Effector memory CD4-positive, alpha-beta T cell (primary cell): ENCODE measurements at regions not wholly inside any gene's neighbourhood (a gene's known extent, or its start where the extent isn't known, plus 50 kb on each side); places are given as distances from the start of the nearest gene placed in this dataset.
"Not testable (repeated sequence)": the region's sequence is repeated elsewhere in the genome, so short reads cannot be mapped to it uniquely, and the experiment has no call there.

Experiments used
- DNase-seq, 3 donors: peaks; one replicate each; pipeline ENCODE4 v3.0.0-alpha.2; 2020
- H3K27ac ChIP-seq: 2 replicates; pipeline ENCODE4 v1.7.0; 2013; ENCODE audit warnings: mild to moderate bottlenecking, low read length, moderate library complexity; ENCODE audit not compliant: insufficient read depth, poor library complexity, severe bottlenecking
- H3K27me3 ChIP-seq: replicated peaks from 2 replicates; pipeline ENCODE4 v1.7.0; 2013; ENCODE audit warnings: mild to moderate bottlenecking, low read length; ENCODE audit not compliant: insufficient read depth, control insufficient read depth, poor library complexity, severe bottlenecking
- H3K36me3 ChIP-seq: 2 replicates; pipeline ENCODE4 v1.7.0; 2013; ENCODE audit warnings: mild to moderate bottlenecking, low read length, moderate library complexity; ENCODE audit not compliant: control insufficient read depth, insufficient read depth
- H3K4me1 ChIP-seq: 2 replicates; pipeline ENCODE4 v1.7.0; 2013; ENCODE audit warnings: low read length, mild to moderate bottlenecking; ENCODE audit not compliant: control insufficient read depth, insufficient read depth, poor library complexity, severe bottlenecking
- H3K4me3 ChIP-seq: 2 replicates; pipeline ENCODE4 v1.7.0; 2013; ENCODE audit warnings: low read length, low read depth, mild to moderate bottlenecking; ENCODE audit not compliant: insufficient read depth, poor library complexity, severe bottlenecking
- H3K9me3 ChIP-seq: 2 replicates; pipeline ENCODE4 v1.7.0; 2013; ENCODE audit warnings: mild to moderate bottlenecking, low read length, moderate library complexity; ENCODE audit not compliant: control insufficient read depth

DNA sequence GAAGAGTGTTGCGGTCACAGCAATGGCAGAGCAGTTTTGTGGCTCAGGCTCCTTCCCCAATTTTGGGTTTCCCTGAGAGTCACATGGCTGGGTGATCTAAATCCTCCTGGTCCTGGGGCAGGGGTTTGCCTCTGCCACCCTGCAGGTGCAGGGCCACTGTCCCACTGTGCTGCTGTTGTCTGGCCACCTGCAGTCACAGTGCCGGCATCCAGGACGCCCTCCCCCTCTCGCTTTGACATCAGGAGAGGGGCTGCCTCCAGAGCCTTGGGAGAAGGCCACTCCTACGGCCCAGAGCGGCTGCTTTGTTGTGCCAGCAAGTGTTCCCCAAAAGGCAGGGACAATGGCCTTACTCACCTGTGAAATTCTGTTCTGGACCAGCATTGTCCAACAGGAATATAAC, 449.0 kb downstream of the QKI start:
- Histone ChIP-seq H3K27ac (no peak overlapping the region), H3K4me3 (no peak overlapping the region), H3K9me3 (no peaks in the 10 kb centered on the region), H3K36me3 (no peaks in the 10 kb centered on the region), H3K27me3 (no peaks in the 10 kb centered on the region), H3K4me1 (no peaks in the 10 kb centered on the region)
- no peak for DNase-seq

GRCh38 chr6:163862701-163863100, 448.2 kb downstream of the QKI start:
- Histone ChIP-seq H3K9me3 (no peaks in the 10 kb centered on the region), H3K4me3 (no peak overlapping the region), H3K4me1 (no peaks in the 10 kb centered on the region), H3K36me3 (no peaks in the 10 kb centered on the region), H3K27ac (no peak overlapping the region), H3K27me3 (no peaks in the 10 kb centered on the region)
- DNase-seq: no peak

DNA sequence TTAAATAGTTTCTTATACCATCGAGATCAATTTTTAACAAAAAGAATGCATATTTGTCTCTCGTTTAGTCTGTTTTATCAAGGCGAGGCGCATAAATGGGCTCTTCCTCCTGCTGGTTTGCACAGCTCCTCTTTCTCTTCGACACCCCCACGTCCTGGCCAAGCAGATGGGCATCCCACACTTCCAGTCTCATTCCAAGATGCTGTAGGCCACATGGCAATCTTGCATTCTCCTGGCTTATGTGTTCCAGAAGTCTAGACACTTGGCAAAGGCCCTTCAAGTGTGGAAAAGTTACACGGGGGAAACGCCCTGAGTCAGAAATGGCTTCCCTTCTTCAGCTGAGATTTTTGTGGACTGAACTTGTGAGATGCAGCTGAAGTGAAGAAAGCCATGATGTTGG, 447.1 kb downstream of the QKI start:
- H3K36me3 ChIP-seq: no peaks in the 10 kb centered on the region
- no peak overlapping the region for H3K4me3 ChIP-seq
- no peaks in the 10 kb centered on the region for H3K27me3 ChIP-seq
- H3K4me1 ChIP-seq: no peaks in the 10 kb centered on the region
- DNase-seq: no peak
- H3K9me3 ChIP-seq: no peaks in the 10 kb centered on the region
- H3K27ac ChIP-seq: no peak overlapping the region

- H3K9me3 ChIP-seq: no peaks in the 10 kb centered on the region
- H3K4me1 ChIP-seq: no peaks in the 10 kb centered on the region
- no peaks in the 10 kb centered on the region for H3K27me3 ChIP-seq
- no peak overlapping the region for H3K4me3 ChIP-seq
- H3K36me3 ChIP-seq: no peaks in the 10 kb centered on the region
- no peak for DNase-seq
- no peak overlapping the region for H3K27ac ChIP-seq
Measured at GRCh38 chr6:163860287-163861081, 446.0 kb downstream of the QKI start.

GRCh38 chr6:163858870-163859269, 444.4 kb downstream of the QKI start:
- not testable (repeated sequence) for H3K27me3 ChIP-seq, H3K36me3 ChIP-seq, H3K9me3 ChIP-seq, H3K27ac ChIP-seq, H3K4me1 ChIP-seq, DNase-seq, H3K4me3 ChIP-seq

DNA sequence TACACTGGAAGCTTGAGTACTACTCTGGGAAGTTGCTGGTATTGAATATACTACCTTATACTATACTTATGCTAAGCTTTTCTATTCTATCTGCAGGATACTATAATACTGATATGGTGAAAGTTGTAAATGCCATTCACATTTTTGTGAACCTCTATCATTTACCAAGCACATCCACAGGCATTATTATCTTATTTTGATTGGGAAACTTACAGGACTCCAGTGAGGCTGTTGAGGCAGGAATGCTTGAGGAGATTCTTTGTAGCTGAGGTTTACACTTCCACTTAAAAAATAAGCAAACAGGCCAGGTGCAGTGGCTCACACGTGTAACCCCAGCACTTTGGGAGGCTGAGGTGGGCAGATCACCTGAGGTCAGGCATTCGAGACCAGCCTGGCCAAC, 442.9 kb downstream of the QKI start:
- H3K9me3 ChIP-seq: no peaks in the 10 kb centered on the region
- no peaks in the 10 kb centered on the region for H3K27me3 ChIP-seq
- H3K4me3 ChIP-seq: no peak overlapping the region
- DNase-seq: no peak
- H3K27ac ChIP-seq: no peak overlapping the region
- H3K36me3 ChIP-seq: no peaks in the 10 kb centered on the region
- H3K4me1 ChIP-seq: no peaks in the 10 kb centered on the region

- Histone ChIP-seq H3K27ac (no peak overlapping the region), H3K36me3 (no peaks in the 10 kb centered on the region), H3K27me3 (no peaks in the 10 kb centered on the region), H3K4me3 (no peak overlapping the region), H3K4me1 (no peaks in the 10 kb centered on the region), H3K9me3 (no peaks in the 10 kb centered on the region)
- DNase-seq: no peak
Measured at GRCh38 chr6:163850874-163851273, 436.4 kb downstream of the QKI start.

DNA sequence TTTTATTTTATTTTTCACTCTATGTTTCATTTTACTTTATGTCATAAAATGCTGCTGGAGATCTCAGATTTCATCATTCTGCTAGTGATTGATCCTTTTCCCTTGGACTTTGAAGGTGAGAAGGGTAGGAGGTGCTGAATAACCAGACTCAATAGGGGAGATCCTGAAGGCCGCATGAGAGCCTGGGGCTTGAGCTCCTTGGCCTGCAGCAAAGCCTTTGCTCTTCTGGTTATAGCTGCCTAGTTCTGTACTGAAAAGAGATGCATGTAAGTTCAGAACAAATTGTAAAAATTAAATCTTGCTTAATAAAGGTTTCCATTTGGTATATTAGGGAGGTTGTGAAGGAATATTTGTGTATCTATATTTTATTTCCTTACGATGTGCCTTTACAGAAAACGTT, 430.2 kb downstream of the QKI start:
- no peak overlapping the region for H3K27ac ChIP-seq
- no peak overlapping the region for H3K4me3 ChIP-seq
- DNase-seq: no peak
- H3K9me3 ChIP-seq: peaks cover 5% of the 10 kb centered on the region
- H3K4me1 ChIP-seq: no peaks in the 10 kb centered on the region
- H3K36me3 ChIP-seq: no peaks in the 10 kb centered on the region
- no peaks in the 10 kb centered on the region for H3K27me3 ChIP-seq

GRCh38 chr6:163844357-163844756, 429.8 kb downstream of the QKI start:
- DNase-seq: no peak

DNA sequence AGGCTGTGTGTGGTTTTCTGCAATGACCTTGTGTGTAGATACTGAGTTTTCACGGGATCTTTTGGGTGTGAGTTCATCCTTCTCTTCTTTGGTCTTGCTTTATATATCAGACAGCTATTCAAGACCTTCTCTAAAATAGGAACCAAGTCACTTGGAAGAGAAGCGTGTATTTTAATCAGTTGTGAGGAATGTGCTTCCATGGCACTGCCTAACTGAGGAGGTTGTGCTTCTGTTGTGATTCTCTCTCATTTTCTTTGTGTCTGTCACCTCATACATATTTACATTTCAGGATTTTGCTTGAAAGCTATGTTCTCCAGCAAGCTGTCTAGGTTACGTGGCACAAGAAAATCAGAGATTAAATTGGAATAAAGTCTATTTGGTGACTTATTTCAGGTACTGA, 428.7 kb downstream of the QKI start:
- Histone ChIP-seq H3K27ac (no peak overlapping the region), H3K9me3 (peaks cover 5% of the 10 kb centered on the region), H3K27me3 (no peaks in the 10 kb centered on the region), H3K4me3 (no peak overlapping the region), H3K4me1 (no peaks in the 10 kb centered on the region), H3K36me3 (no peaks in the 10 kb centered on the region)
- no peak for DNase-seq

More at GRCh38 chr6:163844357-163844756, 429.8 kb downstream of the QKI start:
- H3K9me3 ChIP-seq: peaks cover 5% of the 10 kb centered on the region
- H3K4me1 ChIP-seq: no peaks in the 10 kb centered on the region
- no peaks in the 10 kb centered on the region for H3K27me3 ChIP-seq
- H3K27ac ChIP-seq: no peak overlapping the region
- H3K36me3 ChIP-seq: no peaks in the 10 kb centered on the region
- no peak overlapping the region for H3K4me3 ChIP-seq
